IMR-90 (cell line): ENCODE measurements at regions not wholly inside any gene's neighbourhood (a gene's known extent, or its start where the extent isn't known, plus 50 kb on each side); places are given as distances from the start of the nearest gene placed in this dataset.

ENCODE experiments used
- ATAC-seq: fragments of 200-7000 bp; cut with Tn5 transposase; 2 replicates; pipeline ENCODE4 v1.9.1; 2020; ENCODE audit warnings: low read depth, mild to moderate bottlenecking, moderate library complexity
- BruUV-seq: library from RNA; stranded (reverse); fragments of 400-500 nt; replicated peaks from 2 replicates; lab custom pipeline; 2021; lab: Mats Ljungman, UMichigan
- CTCF ChIA-PET: fragments of 300-600 bp; formaldehyde crosslinking; extraction: SDS; loops from one replicate; lab custom pipeline; 2021; ENCODE audit warnings: antibody characterized with exemption; lab: Yijun Ruan, JAX
- POLR2A ChIA-PET: fragments of 300-600 bp; sonication (Branson Sonifier 250); formaldehyde crosslinking; loops from one replicate; lab custom pipeline; 2022; ENCODE audit warnings: antibody characterized with exemption; ENCODE audit not compliant: unreplicated experiment; lab: Charles Lee
- DNase-seq: peaks from one replicate; pipeline ENCODE4 v3.0.0; 2013
- H2AFZ ChIP-seq: replicated peaks from 2 replicates; pipeline ENCODE3; 2013; ENCODE audit warnings: low read length, mild to moderate bottlenecking; ENCODE audit not compliant: poor library complexity
- H2AK5ac ChIP-seq: 2 replicates; pipeline ENCODE4 v1.6.1; 2013; ENCODE audit warnings: low read depth, low read length, inconsistent platforms
- H2AK9ac ChIP-seq: replicated peaks from 2 replicates; pipeline ENCODE3; 2013; ENCODE audit warnings: mild to moderate bottlenecking, low read depth, low read length, moderate library complexity; ENCODE audit not compliant: poor library complexity
- H2BK120ac ChIP-seq: 2 replicates; pipeline ENCODE4 v1.6.1; 2013; ENCODE audit warnings: low read depth, low read length, inconsistent platforms
- H2BK15ac ChIP-seq: 3 replicates; pipeline ENCODE4 v1.6.1; 2013; ENCODE audit warnings: low read depth, low read length, inconsistent platforms
- H2BK20ac ChIP-seq: 2 replicates; pipeline ENCODE4 v1.6.1; 2013; ENCODE audit warnings: low read depth, mild to moderate bottlenecking, inconsistent platforms, low read length, moderate library complexity
- H2BK5ac ChIP-seq: 2 replicates; pipeline ENCODE4 v1.6.1; 2013; ENCODE audit warnings: mild to moderate bottlenecking, low read depth, low read length, inconsistent platforms; ENCODE audit not compliant: poor library complexity, severe bottlenecking
- H3K14ac ChIP-seq: replicated peaks from 2 replicates; pipeline ENCODE4 v1.6.1; 2013; ENCODE audit warnings: low read depth, low read length, inconsistent platforms
- H3K18ac ChIP-seq: 2 replicates; pipeline ENCODE4 v1.6.1; 2013; ENCODE audit warnings: low read depth, low read length, control low read depth
- H3K23ac ChIP-seq: 2 replicates; pipeline ENCODE4 v1.6.1; 2013; ENCODE audit warnings: low read depth, low read length, inconsistent platforms
- H3K27ac ChIP-seq: 2 replicates; pipeline ENCODE4 v1.5.1; 2013; ENCODE audit warnings: mild to moderate bottlenecking, control low read depth, low read length; ENCODE audit not compliant: insufficient read depth
- H3K27me3 ChIP-seq: 2 replicates; pipeline ENCODE4 v1.6.1; 2013; ENCODE audit warnings: low read length; ENCODE audit not compliant: control insufficient read depth, insufficient read depth
- H3K36me3 ChIP-seq: 2 replicates; pipeline ENCODE4 v1.6.1; 2013; ENCODE audit warnings: low read length, mixed read lengths; ENCODE audit not compliant: control insufficient read depth, insufficient read depth
- H3K4ac ChIP-seq: 2 replicates; pipeline ENCODE4 v1.6.1; 2013; ENCODE audit warnings: low read depth, low read length, inconsistent platforms
- H3K4me1 ChIP-seq: 2 replicates; pipeline ENCODE4 v1.6.1; 2013; ENCODE audit warnings: low read length, mixed read lengths; ENCODE audit not compliant: control insufficient read depth, insufficient read depth
- H3K4me2 ChIP-seq: 2 replicates; pipeline ENCODE4 v1.6.1; 2013; ENCODE audit warnings: low read depth, mild to moderate bottlenecking, control low read depth, low read length, moderate library complexity
- H3K4me3 ChIP-seq: 2 replicates; pipeline ENCODE4 v1.5.1; 2013; ENCODE audit warnings: low read depth, mild to moderate bottlenecking, control low read depth, low read length, moderate library complexity; ENCODE audit not compliant: insufficient read depth
- H3K56ac ChIP-seq: 2 replicates; pipeline ENCODE4 v1.6.1; 2013; ENCODE audit warnings: low read length, inconsistent platforms; ENCODE audit not compliant: insufficient read depth; ENCODE audit errors: extremely low read depth
- H3K79me1 ChIP-seq, 2 experiments: 2 replicates each; pipeline ENCODE4 v1.6.1; 2013; ENCODE audit warnings: low read length in 2 of 2, inconsistent platforms in 1 of 2, low read depth in 1 of 2
- H3K9ac ChIP-seq: 2 replicates; pipeline ENCODE4 v1.6.1; 2013; ENCODE audit warnings: low read depth, low read length, control low read depth
- H3K9me1 ChIP-seq: 2 replicates; pipeline ENCODE4 v1.6.1; 2013; ENCODE audit warnings: low read length, inconsistent platforms; ENCODE audit not compliant: insufficient read depth
- H3K9me3 ChIP-seq: 2 replicates; pipeline ENCODE4 v1.6.1; 2013; ENCODE audit warnings: low read length; ENCODE audit not compliant: control insufficient read depth, insufficient read depth
- H4K20me1 ChIP-seq: 2 replicates; pipeline ENCODE4 v1.6.1; 2013; ENCODE audit warnings: low read length, inconsistent platforms; ENCODE audit not compliant: insufficient read depth
- H4K5ac ChIP-seq: 2 replicates; pipeline ENCODE4 v1.6.1; 2013; ENCODE audit warnings: mild to moderate bottlenecking, low read depth, low read length, control low read depth
- H4K8ac ChIP-seq, 2 experiments: 2 replicates each; pipeline ENCODE4 v1.6.1; 2013; ENCODE audit warnings: low read depth in 2 of 2, low read length in 2 of 2, control low read depth in 1 of 2, inconsistent platforms in 1 of 2
- H4K91ac ChIP-seq: 2 replicates; pipeline ENCODE4 v1.6.1; 2013; ENCODE audit warnings: low read depth, low read length, inconsistent platforms; ENCODE audit not compliant: insufficient read depth
- CEBPB ChIP-seq: IDR thresholded peaks from 2 replicates; pipeline ENCODE4 v1.6.1; 2012; ENCODE audit warnings: low read depth, low read length, improper control_type of control experiment
- CHD1 ChIP-seq: IDR thresholded peaks from 2 replicates; pipeline ENCODE4 v1.6.1; 2012; ENCODE audit warnings: low read depth, low read length, improper control_type of control experiment
- FOS ChIP-seq: fragments of 150-350 bp; IDR thresholded peaks from 2 replicates; pipeline ENCODE4 v1.6.1; 2016; ENCODE audit warnings: low read depth, low read length
- MAFK ChIP-seq: IDR thresholded peaks from 2 replicates; pipeline ENCODE4 v1.6.1; 2012; ENCODE audit warnings: low read depth, low read length, improper control_type of control experiment
- MAZ ChIP-seq: IDR thresholded peaks from 2 replicates; pipeline ENCODE4 v1.6.1; 2012; ENCODE audit warnings: low read depth, mild to moderate bottlenecking, low read length, improper control_type of control experiment, moderate library complexity, borderline replicate concordance
- MXI1 ChIP-seq: IDR thresholded peaks from 2 replicates; pipeline ENCODE4 v1.6.1; 2012; ENCODE audit warnings: low read depth, mild to moderate bottlenecking, low read length, moderate library complexity, borderline replicate concordance
- POLR2A ChIP-seq: IDR thresholded peaks from 2 replicates; pipeline ENCODE4 v1.6.1; 2012; ENCODE audit warnings: mild to moderate bottlenecking, low read depth, low read length
- RCOR1 ChIP-seq: IDR thresholded peaks from 2 replicates; pipeline ENCODE4 v1.6.1; 2012; ENCODE audit warnings: mild to moderate bottlenecking, low read length, improper control_type of control experiment; ENCODE audit not compliant: insufficient replicate concordance
- WGBS, 2 experiments: methylation state at CpG; one replicate each; pipeline versions ENCODE4 v1.1.5 to v1.1.7; 2013; ENCODE audit warnings: missing lambda C conversion rate in 2 of 2; ENCODE audit not compliant: insufficient read length in 1 of 2; ENCODE audit errors: extremely low coverage in 2 of 2; 5-methylcytosine and 5-hydroxymethylcytosine counted together
- dilution Hi-C: fragments of 300-500 bp; cut with HindIII; formaldehyde crosslinking; loops from one replicate; pipeline ENCODE4 v1.14.3; 2018; ENCODE audit warnings: low sequenced_read_pairs; ENCODE audit not compliant: unreplicated experiment
- in situ Hi-C: fragments of 300-500 bp; cut with MboI; formaldehyde crosslinking; loops from 3 replicates; pipeline ENCODE4 v1.14.3; 2019; ENCODE audit warnings: low sequenced_read_pairs, inconsistent platforms, mixed read lengths
- intact Hi-C: fragments of 100-400 bp; cut with micrococcal nuclease; formaldehyde crosslinking; loops from 2 replicates; pipeline ENCODE4 v1.10.0; 2022
- TF ChIP-seq, protein P1 (sequence below): conservative IDR thresholded peaks from 2 replicates; pipeline ENCODE4 v1.5.1; 2012; ENCODE audit warnings: mild to moderate bottlenecking, low read depth, low read length, improper control_type of control experiment
- TF ChIP-seq, protein P2 (sequence below): fragments of 150-350 bp; IDR thresholded peaks from 2 replicates; pipeline ENCODE4 v1.6.1; 2017; ENCODE audit warnings: mild to moderate bottlenecking, antibody characterized with exemption, low read length, low read depth

DNA sequence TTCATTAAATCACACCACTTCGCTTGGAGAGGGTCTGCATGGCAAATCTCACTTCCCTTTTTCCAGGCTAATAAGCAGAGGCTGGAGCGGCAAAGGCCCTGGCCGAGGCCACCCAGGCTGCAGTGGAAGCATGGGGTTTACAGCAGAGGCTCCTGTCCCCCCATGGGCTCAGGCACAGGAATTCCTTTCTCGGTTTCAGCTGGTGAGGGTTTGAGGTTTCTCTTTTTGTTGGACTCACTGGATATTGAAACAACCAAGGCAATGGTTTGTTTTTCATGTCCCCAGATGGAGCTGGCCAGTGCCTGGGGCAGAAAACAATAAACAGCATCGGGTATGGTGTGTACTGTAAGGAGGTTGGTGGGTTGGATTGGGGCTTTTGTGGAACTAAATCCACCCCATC lies 175.6 kb upstream of the RASGRP1 start:
- Histone ChIP-seq H4K20me1 (no peaks in the 10 kb centered on the region), H3K79me1 (no peaks in the 10 kb centered on the region), H2BK20ac (no peak overlapping the region), H3K27me3 (no peaks in the 10 kb centered on the region), H3K36me3 (no peaks in the 10 kb centered on the region), H3K4ac (no peak overlapping the region), H4K8ac (no peak overlapping the region), H3K23ac (no peak overlapping the region), H4K5ac (no peak overlapping the region), H2AK5ac (no peak overlapping the region), H3K4me1 (no peaks in the 10 kb centered on the region), H2BK5ac (no peak overlapping the region), H2BK15ac (no peak overlapping the region), H3K56ac (no peak overlapping the region), H3K9ac (no peak overlapping the region), H4K91ac (no peak overlapping the region), H3K27ac (no peak overlapping the region), H2AFZ (no peak overlapping the region), H2BK120ac (no peak overlapping the region), H2AK9ac (peak overlapping the region; percentile 12), H3K9me1 (no peaks in the 10 kb centered on the region), H3K9me3 (no peaks in the 10 kb centered on the region), H3K4me2 (no peak overlapping the region), H3K14ac (no peak overlapping the region), H3K18ac (no peak overlapping the region), H3K4me3 (no peak overlapping the region)
- dilution Hi-C loops, result no loop called here
- DNase-seq (no peak), ATAC-seq (no peak)
- in situ Hi-C loops, result no loop called here
- WGBS, 2 experiments, result 80% methylated on average over 1 of the region's 5 CpGs; no CpG with 5 or more reads in 1 of the 2 experiments
- no TSS peak for BruUV-seq
- POLR2A ChIA-PET, result no interaction called here
- CTCF ChIA-PET, result no interaction called here
- TF ChIP-seq CHD1, result no peak
- no peak for TF ChIP-seq RCOR1
- TF ChIP-seq, protein P1, sequence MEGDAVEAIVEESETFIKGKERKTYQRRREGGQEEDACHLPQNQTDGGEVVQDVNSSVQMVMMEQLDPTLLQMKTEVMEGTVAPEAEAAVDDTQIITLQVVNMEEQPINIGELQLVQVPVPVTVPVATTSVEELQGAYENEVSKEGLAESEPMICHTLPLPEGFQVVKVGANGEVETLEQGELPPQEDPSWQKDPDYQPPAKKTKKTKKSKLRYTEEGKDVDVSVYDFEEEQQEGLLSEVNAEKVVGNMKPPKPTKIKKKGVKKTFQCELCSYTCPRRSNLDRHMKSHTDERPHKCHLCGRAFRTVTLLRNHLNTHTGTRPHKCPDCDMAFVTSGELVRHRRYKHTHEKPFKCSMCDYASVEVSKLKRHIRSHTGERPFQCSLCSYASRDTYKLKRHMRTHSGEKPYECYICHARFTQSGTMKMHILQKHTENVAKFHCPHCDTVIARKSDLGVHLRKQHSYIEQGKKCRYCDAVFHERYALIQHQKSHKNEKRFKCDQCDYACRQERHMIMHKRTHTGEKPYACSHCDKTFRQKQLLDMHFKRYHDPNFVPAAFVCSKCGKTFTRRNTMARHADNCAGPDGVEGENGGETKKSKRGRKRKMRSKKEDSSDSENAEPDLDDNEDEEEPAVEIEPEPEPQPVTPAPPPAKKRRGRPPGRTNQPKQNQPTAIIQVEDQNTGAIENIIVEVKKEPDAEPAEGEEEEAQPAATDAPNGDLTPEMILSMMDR, result no peak
- no peak for TF ChIP-seq CEBPB
- TF ChIP-seq MAFK, result no peak
- TF ChIP-seq POLR2A, result no peak
- TF ChIP-seq MXI1, result no peak
- no peak for TF ChIP-seq MAZ
- TF ChIP-seq FOS, result no peak
- TF ChIP-seq, protein P2, sequence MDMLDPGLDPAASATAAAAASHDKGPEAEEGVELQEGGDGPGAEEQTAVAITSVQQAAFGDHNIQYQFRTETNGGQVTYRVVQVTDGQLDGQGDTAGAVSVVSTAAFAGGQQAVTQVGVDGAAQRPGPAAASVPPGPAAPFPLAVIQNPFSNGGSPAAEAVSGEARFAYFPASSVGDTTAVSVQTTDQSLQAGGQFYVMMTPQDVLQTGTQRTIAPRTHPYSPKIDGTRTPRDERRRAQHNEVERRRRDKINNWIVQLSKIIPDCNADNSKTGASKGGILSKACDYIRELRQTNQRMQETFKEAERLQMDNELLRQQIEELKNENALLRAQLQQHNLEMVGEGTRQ, result no peak
- intact Hi-C loops, result no loop called here
